IPS DF 6.9 (cell line): ENCODE measurements at regions not wholly inside any gene's neighbourhood (a gene's known extent, or its start where the extent isn't known, plus 50 kb on each side); places are given as distances from the start of the nearest gene placed in this dataset.

ENCODE experiments used
- DNase-seq: peaks from one replicate; pipeline ENCODE4 v3.0.0-alpha.2; 2013; ENCODE audit warnings: low read depth, low spot score
- H3K27ac ChIP-seq: one replicate; pipeline ENCODE4 v1.5.1; 2013; ENCODE audit warnings: low read length, control low read depth
- H3K27me3 ChIP-seq: 2 replicates; pipeline ENCODE4 v1.6.1; 2013; ENCODE audit warnings: mild to moderate bottlenecking, low read length; ENCODE audit not compliant: control insufficient read depth, insufficient read depth
- H3K36me3 ChIP-seq: 2 replicates; pipeline ENCODE4 v1.6.1; 2013; ENCODE audit warnings: low read length; ENCODE audit not compliant: control insufficient read depth, insufficient read depth
- H3K4me1 ChIP-seq: 2 replicates; pipeline ENCODE4 v1.6.1; 2013; ENCODE audit warnings: low read length; ENCODE audit not compliant: control insufficient read depth, insufficient read depth
- H3K4me3 ChIP-seq: 2 replicates; pipeline ENCODE4 v1.5.1; 2013; ENCODE audit warnings: mild to moderate bottlenecking, low read length
- H3K9me3 ChIP-seq: 2 replicates; pipeline ENCODE4 v1.6.1; 2013; ENCODE audit warnings: low read length, inconsistent platforms; ENCODE audit not compliant: control insufficient read depth, insufficient read depth
- WGBS: extraction: QIAGEN DNeasy Blood & Tissue Kit; methylation state at CpG from one replicate; pipeline ENCODE4 v1.1.7; 2013; ENCODE audit warnings: mixed read lengths, missing lambda C conversion rate; ENCODE audit not compliant: insufficient read length, insufficient coverage; 5-methylcytosine and 5-hydroxymethylcytosine counted together

DNA sequence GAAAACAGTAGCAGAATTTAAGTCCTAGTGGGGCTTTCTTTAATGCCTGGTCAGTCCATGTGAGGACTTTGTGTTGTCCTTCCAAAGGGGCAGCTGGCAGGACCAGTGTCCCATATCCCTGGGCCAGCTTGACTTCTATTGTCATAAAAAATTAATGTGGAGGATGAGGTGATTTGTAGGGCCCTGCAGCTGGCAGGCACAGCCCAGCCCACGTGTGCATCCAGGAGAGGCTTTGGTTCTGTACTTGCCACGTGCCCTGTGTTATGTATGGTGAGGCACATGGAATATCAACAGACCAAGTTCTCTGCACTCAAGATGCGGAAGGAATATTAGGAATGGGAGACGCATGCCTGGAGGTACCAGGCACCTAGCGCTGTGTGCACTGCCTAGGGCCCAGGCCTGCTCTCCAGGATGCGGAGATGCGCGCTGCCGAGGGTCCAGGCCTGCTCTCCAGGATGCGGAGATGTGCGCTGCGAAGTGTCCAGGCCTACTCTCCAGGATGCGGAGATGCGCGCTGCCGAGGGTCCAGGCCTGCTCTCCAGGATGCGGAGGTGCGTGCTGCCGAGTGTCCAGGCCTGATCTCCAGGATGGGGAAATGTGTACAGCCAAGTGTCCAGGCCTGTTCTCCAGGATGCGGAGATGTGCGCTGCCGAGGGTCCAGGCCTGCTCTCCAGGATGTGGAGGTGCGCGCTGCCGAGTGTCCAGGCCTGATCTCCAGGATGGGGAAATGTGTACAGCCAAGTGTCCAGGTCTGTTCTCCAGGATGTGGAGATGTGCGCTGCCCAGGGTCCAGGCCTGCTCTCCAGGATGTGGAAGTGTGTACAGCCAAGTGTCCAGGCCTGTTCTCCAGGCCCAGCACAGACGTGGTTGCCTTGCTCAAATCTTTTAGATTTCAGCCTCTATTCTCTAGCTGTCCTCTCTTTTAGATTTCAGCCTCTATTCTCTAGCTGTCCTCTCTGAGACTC, 183.3 kb upstream of the ROPN1 start:
- DNase-seq: no peak
- H3K27me3 ChIP-seq: no peaks in the 10 kb centered on the region
- no peaks in the 10 kb centered on the region for H3K9me3 ChIP-seq
- no peak overlapping the region for H3K4me3 ChIP-seq
- no peak overlapping the region for H3K27ac ChIP-seq
- H3K4me1 ChIP-seq: no peaks in the 10 kb centered on the region
- no CpG with 5 or more reads among the region's 27 CpGs for WGBS
- H3K36me3 ChIP-seq: no peaks in the 10 kb centered on the region

DNA sequence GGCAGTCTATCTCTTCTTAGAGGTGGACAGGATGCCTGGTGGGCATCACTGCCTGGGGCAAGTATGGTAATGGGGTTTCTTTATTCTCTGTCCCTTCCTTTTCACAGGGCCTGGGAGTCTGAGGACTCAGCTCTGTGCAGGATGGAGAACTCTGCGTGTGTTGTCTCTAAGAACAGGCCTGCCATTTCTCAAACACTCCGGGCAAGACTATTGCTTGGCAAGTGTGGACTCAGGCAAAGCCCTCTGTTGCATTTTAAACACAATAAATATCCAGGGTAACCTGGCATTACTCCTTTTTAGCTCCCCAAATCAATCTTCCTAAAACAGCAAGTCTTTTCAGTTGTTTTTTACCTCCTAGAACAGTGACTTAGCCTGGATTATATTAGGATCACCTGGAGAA, 185.1 kb upstream of the ROPN1 start:
- no peaks in the 10 kb centered on the region for H3K36me3 ChIP-seq
- WGBS: no CpG with 5 or more reads among the region's 2 CpGs
- no peak overlapping the region for H3K27ac ChIP-seq

DNA sequence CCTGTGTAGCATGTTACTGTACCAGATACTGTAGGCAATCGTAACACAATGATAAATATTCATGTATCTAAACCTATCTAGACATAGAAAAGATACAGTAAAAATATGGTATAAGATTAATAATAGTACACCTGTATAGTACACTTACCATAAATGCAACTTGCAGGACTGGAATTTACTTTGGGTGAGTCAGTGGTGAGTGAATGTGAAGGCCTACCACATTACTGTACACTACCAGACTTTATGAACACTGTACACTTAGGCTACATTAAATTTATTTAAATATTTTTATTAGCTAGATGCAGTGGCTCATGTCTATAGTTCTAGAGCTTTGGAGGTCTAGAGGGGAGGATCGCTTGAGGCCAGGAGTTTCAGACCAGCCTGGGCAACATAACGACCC, 186.6 kb upstream of the ROPN1 start:
- no peaks in the 10 kb centered on the region for H3K27me3 ChIP-seq
- no peaks in the 10 kb centered on the region for H3K9me3 ChIP-seq
- H3K36me3 ChIP-seq: no peaks in the 10 kb centered on the region
- H3K4me3 ChIP-seq: no peak overlapping the region
- DNase-seq: no peak
- no CpG with 5 or more reads among the region's 3 CpGs for WGBS
- H3K27ac ChIP-seq: no peak overlapping the region
- no peaks in the 10 kb centered on the region for H3K4me1 ChIP-seq

More for the DNA sequence above, 185.1 kb upstream of the ROPN1 start:
- no peaks in the 10 kb centered on the region for H3K9me3 ChIP-seq
- H3K4me1 ChIP-seq: no peaks in the 10 kb centered on the region
- H3K27me3 ChIP-seq: no peaks in the 10 kb centered on the region
- no peak for DNase-seq
- H3K4me3 ChIP-seq: no peak overlapping the region

DNA sequence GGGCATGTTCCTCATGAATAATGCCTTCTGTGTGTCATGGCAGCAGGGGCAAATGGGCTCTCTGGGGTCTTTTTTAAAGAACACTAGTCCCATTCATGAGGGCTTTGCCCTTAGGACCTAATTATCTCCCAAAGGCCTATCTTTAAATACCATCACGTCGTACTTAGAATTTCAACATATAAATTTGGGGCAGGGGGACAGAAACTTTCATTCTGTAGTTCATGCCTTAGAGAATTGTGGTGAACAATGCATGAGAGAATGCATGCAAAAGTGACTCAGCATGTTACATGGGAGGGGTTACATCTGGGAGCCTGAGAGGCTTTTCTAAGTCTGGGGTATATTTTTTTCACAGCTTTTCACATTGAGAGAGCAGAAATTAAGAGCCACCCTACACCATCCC, 208.5 kb upstream of the ROPN1 start:
- Histone ChIP-seq H3K4me3 (no peak overlapping the region), H3K27ac (no peak overlapping the region), H3K4me1 (no peaks in the 10 kb centered on the region), H3K9me3 (no peaks in the 10 kb centered on the region), H3K36me3 (no peaks in the 10 kb centered on the region), H3K27me3 (no peaks in the 10 kb centered on the region)
- WGBS: no CpG with 5 or more reads among the region's 2 CpGs
- no peak for DNase-seq

DNA sequence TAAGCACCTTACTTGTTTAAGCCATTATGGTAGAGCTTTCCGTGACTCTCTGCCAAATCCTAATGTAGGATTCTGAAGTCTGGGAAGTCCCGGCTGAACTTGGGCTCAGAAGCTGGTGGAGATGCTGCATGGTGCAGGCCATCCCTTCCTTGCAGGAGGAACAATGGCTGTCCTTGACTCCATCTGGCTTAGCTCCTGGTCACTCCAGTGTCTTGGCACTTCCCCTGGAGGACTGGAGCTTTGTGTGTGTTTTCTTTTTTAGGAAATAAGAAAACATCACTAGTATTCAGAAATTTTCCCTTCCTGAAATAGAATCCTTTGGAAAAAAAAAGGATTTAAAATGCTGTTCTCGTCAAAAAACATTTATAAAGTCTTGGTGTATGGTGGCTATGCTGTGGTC, 209.3 kb upstream of the ROPN1 start:
- no peak for DNase-seq
- no peaks in the 10 kb centered on the region for H3K4me1 ChIP-seq
- H3K27me3 ChIP-seq: no peaks in the 10 kb centered on the region
- no peaks in the 10 kb centered on the region for H3K36me3 ChIP-seq
- WGBS: no CpG with 5 or more reads among the region's 3 CpGs
- H3K27ac ChIP-seq: no peak overlapping the region
- no peaks in the 10 kb centered on the region for H3K9me3 ChIP-seq
- H3K4me3 ChIP-seq: no peak overlapping the region

DNA sequence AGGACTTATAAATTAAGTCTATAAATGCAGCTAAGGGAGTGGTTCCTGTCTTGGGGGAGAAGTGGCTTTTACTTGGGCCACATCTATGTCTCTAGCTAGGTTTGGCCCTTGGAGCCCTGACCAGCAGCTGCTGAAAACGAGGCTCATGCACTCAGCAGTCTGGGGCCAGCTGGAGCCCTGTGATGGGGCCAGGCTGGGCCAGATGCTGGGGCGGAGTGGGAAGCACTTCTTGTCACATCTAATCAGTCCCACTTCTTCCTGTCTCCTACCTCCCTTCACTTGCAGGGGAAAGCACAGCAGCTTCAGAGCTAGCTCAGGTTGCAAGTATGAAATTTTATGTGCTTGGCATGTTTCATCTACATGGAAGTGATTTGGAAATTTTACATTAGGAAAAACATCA, 209.9 kb upstream of the ROPN1 start:
- Histone ChIP-seq H3K36me3 (no peaks in the 10 kb centered on the region), H3K27ac (no peak overlapping the region), H3K27me3 (no peaks in the 10 kb centered on the region), H3K9me3 (no peaks in the 10 kb centered on the region), H3K4me1 (no peaks in the 10 kb centered on the region), H3K4me3 (no peak overlapping the region)
- DNase-seq: no peak
- no CpG with 5 or more reads among the region's 2 CpGs for WGBS

DNA sequence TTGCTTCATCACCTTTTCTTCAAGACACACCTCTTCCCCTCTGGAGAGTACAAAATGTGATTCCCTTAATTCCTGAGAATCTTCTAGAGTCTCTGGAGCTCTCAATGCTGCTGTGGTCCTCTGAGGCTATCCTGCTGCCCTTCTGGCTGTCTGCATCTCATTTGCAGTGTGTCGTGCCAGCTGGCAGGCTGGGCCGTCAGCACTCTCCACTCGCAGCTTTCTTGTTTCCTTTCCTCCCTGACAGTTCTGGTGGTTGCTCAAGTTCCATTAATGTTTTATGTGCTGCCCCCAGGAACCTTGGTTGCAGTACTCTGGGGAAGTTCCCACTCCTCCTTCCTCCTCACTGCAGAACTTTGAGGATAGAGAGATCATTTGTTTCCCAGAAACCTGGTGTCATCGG, 210.8 kb upstream of the ROPN1 start:
- Histone ChIP-seq H3K9me3 (no peaks in the 10 kb centered on the region), H3K27me3 (no peaks in the 10 kb centered on the region), H3K36me3 (no peaks in the 10 kb centered on the region), H3K4me1 (no peaks in the 10 kb centered on the region), H3K4me3 (no peak overlapping the region), H3K27ac (no peak overlapping the region)
- no peak for DNase-seq
- WGBS: no CpG with 5 or more reads among the region's 4 CpGs

DNA sequence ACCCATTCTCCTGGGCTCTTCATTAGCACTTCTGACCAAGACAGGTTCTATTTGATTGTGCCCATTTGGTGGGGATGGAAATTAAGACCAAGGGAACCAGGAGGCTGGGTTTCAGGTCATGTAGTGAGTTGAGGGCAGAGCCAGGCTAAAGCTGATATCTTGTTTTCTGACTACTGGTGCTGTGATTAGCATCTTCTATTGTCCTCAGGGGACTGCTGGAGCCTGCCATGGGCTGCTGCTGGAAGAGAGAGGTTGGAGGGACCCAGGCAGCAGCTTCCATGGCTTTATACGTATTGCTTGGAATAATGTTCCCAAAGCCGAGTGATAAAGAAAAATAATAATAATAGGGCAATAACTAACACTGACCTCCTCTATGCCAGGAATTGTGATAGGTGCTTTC, 211.4 kb upstream of the ROPN1 start:
- Histone ChIP-seq H3K27ac (no peak overlapping the region), H3K36me3 (no peaks in the 10 kb centered on the region), H3K4me3 (no peak overlapping the region), H3K27me3 (no peaks in the 10 kb centered on the region), H3K4me1 (no peaks in the 10 kb centered on the region), H3K9me3 (no peaks in the 10 kb centered on the region)
- no CpG with 5 or more reads among the region's 2 CpGs for WGBS
- no peak for DNase-seq

DNA sequence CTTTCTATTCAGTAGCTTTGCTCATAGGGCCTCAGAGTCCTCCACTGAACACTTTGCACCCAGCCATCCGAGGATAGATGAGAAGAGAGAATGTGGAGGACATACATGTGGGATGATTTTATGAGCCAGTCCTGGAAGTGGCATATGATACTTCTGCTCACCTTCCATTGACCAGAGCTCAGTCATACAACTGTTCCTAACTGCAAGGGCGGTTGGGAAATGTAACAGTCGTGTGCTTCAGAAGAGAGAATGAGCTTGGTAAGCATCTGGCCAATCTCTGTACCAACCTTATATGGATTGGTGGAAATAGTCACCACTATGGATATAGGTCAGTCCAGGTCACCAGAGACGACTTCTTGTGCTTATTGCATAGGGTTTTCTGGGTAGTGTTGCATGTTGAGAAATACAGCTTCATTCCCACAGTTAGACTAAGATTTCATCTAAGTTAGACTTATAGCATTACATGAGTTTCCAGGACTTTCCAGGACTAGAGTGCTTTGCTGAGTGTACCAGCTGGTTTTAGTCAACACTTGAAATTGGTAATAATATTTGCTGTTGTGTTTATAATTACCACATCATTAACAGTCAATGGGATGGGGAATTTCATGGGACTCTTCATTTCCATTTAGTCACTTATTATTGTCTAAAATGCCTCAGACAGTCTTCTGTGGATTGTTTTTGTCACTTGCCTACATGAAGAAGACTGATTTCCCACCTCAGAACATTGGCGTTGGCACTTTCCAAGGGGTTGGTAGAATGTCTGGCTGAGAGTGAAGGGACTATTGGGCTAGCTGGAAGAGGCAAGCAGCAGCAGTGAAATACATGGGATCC, 214.5 kb upstream of the ROPN1 start:
- no peaks in the 10 kb centered on the region for H3K27me3 ChIP-seq
- H3K4me1 ChIP-seq: no peaks in the 10 kb centered on the region
- DNase-seq: no peak
- no peaks in the 10 kb centered on the region for H3K9me3 ChIP-seq
- no peak overlapping the region for H3K4me3 ChIP-seq
- H3K27ac ChIP-seq: no peak overlapping the region
- H3K36me3 ChIP-seq: no peaks in the 10 kb centered on the region
- WGBS: no CpG with 5 or more reads among the region's 5 CpGs

DNA sequence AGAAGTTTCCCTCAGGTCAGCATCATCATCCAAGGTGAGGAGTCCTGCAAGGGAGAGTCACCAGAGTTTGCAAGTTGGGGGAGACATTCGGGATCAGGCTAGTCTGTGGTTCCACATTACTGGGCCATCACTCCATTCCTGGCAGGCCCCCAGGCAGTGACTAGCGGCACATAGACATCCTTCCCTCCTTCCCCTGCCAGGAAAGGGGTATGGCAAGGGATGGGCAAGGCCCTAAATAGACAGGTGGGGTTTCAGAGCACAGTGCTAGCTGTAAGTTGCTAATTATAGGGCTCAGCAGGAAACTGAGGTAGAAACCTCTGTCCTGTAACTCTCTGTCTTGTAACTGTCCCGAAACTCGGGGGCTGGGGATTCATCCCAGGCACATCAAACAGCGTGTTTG, 215.2 kb upstream of the ROPN1 start:
- H3K36me3 ChIP-seq: no peaks in the 10 kb centered on the region
- H3K27ac ChIP-seq: no peak overlapping the region
- WGBS: no CpG with 5 or more reads among the region's 5 CpGs
- H3K9me3 ChIP-seq: no peaks in the 10 kb centered on the region
- no peak for DNase-seq
- H3K4me3 ChIP-seq: no peak overlapping the region
- H3K27me3 ChIP-seq: no peaks in the 10 kb centered on the region
- no peaks in the 10 kb centered on the region for H3K4me1 ChIP-seq
